Activated naive CD8-positive, alpha-beta T cell (primary cell): ENCODE measurements at regions not wholly inside any gene's neighbourhood (a gene's known extent, or its start where the extent isn't known, plus 50 kb on each side); places are given as distances from the start of the nearest gene placed in this dataset.

Source experiments
- H3K27ac Mint-ChIP-seq: one replicate; pipeline ENCODE4 v1.8.0; 2021; ENCODE audit warnings: mixed read lengths
- H3K27me3 Mint-ChIP-seq: one replicate; pipeline ENCODE4 v1.8.0; 2021; ENCODE audit warnings: mixed read lengths
- H3K36me3 Mint-ChIP-seq: one replicate; pipeline ENCODE4 v1.8.0; 2021; ENCODE audit warnings: mixed read lengths
- H3K4me1 Mint-ChIP-seq: one replicate; pipeline ENCODE4 v1.8.0; 2021; ENCODE audit warnings: low read depth, mixed read lengths
- H3K4me3 Mint-ChIP-seq: one replicate; pipeline ENCODE4 v1.8.0; 2021; ENCODE audit warnings: mild to moderate bottlenecking, mixed read lengths
- H3K9me3 Mint-ChIP-seq: one replicate; pipeline ENCODE4 v1.8.0; 2021; ENCODE audit warnings: low read depth, mixed read lengths

GRCh38 chr2:2848198-2848597 lies 517.1 kb upstream of the MYT1L start:
- no peak overlapping the region for H3K27ac Mint-ChIP-seq
- no peak overlapping the region for H3K4me3 Mint-ChIP-seq
- H3K27me3 Mint-ChIP-seq: no peaks in the 10 kb centered on the region
- no peaks in the 10 kb centered on the region for H3K36me3 Mint-ChIP-seq
- H3K4me1 Mint-ChIP-seq: no peaks in the 10 kb centered on the region
- H3K9me3 Mint-ChIP-seq: no peaks in the 10 kb centered on the region

- Mint-ChIP-seq H3K27ac (no peak overlapping the region), H3K27me3 (no peaks in the 10 kb centered on the region), H3K4me3 (no peak overlapping the region), H3K36me3 (no peaks in the 10 kb centered on the region), H3K9me3 (no peaks in the 10 kb centered on the region), H3K4me1 (no peaks in the 10 kb centered on the region)
Measured at GRCh38 chr2:2847209-2847676, 516.2 kb upstream of the MYT1L start.

GRCh38 chr2:2846332-2847208 lies 515.5 kb upstream of the MYT1L start:
- Mint-ChIP-seq H3K27ac (no peak overlapping the region), H3K36me3 (no peaks in the 10 kb centered on the region), H3K4me1 (no peaks in the 10 kb centered on the region), H3K4me3 (no peak overlapping the region), H3K27me3 (no peaks in the 10 kb centered on the region), H3K9me3 (no peaks in the 10 kb centered on the region)

- H3K4me1 Mint-ChIP-seq: no peaks in the 10 kb centered on the region
Measured at GRCh38 chr2:2845806-2846315, 514.8 kb upstream of the MYT1L start.

GRCh38 chr2:2845267-2845666 lies 514.2 kb upstream of the MYT1L start:
- no peaks in the 10 kb centered on the region for H3K36me3 Mint-ChIP-seq
- H3K4me3 Mint-ChIP-seq: no peak overlapping the region
- H3K4me1 Mint-ChIP-seq: no peaks in the 10 kb centered on the region
- no peak overlapping the region for H3K27ac Mint-ChIP-seq
- H3K27me3 Mint-ChIP-seq: no peaks in the 10 kb centered on the region
- no peaks in the 10 kb centered on the region for H3K9me3 Mint-ChIP-seq

More at GRCh38 chr2:2845806-2846315, 514.8 kb upstream of the MYT1L start:
- Mint-ChIP-seq H3K27ac (no peak overlapping the region), H3K36me3 (no peaks in the 10 kb centered on the region), H3K27me3 (no peaks in the 10 kb centered on the region), H3K4me3 (no peak overlapping the region), H3K9me3 (no peaks in the 10 kb centered on the region)

DNA sequence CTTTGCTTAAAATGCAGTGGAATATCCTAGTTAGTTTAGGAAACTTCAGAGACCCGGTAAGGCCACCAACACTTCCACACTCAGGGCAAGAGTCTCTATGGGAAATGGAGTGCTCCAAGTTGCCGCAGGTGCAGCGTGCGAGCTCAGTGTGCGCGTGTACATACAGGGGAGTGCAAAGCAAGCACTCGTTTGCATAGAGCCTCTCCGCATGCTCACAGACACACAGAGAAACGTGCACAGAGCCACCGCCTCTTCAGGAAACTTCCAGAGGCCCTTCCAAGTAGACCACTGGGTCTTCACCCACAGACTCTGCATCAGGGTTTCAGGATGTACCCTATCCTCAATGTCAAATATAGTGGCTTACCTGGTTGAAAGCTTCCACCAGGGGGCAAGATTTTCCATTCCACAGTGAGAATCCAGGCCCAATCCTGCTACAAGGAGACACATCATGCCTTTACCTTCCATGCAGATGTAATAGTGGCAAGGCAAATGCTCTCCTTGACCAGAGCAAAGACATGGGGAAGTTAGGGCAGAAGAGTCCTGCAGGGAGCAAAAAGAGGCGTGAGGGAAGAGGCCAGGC lies 513.0 kb upstream of the MYT1L start:
- H3K27me3 Mint-ChIP-seq: no peaks in the 10 kb centered on the region
- H3K9me3 Mint-ChIP-seq: no peaks in the 10 kb centered on the region
- no peak overlapping the region for H3K27ac Mint-ChIP-seq
- no peak overlapping the region for H3K4me3 Mint-ChIP-seq
- no peaks in the 10 kb centered on the region for H3K4me1 Mint-ChIP-seq
- H3K36me3 Mint-ChIP-seq: no peaks in the 10 kb centered on the region

GRCh38 chr2:2842466-2842865 lies 511.4 kb upstream of the MYT1L start:
- no peaks in the 10 kb centered on the region for H3K4me1 Mint-ChIP-seq
- H3K27ac Mint-ChIP-seq: no peak overlapping the region
- H3K9me3 Mint-ChIP-seq: no peaks in the 10 kb centered on the region
- H3K36me3 Mint-ChIP-seq: no peaks in the 10 kb centered on the region
- no peaks in the 10 kb centered on the region for H3K27me3 Mint-ChIP-seq
- H3K4me3 Mint-ChIP-seq: no peak overlapping the region

GRCh38 chr2:2840681-2841300 lies 509.7 kb upstream of the MYT1L start:
- Mint-ChIP-seq H3K4me3 (no peak overlapping the region), H3K36me3 (no peaks in the 10 kb centered on the region), H3K27me3 (no peaks in the 10 kb centered on the region), H3K4me1 (no peaks in the 10 kb centered on the region), H3K9me3 (no peaks in the 10 kb centered on the region), H3K27ac (no peak overlapping the region)

- no peak overlapping the region for H3K4me3 Mint-ChIP-seq
- H3K4me1 Mint-ChIP-seq: no peaks in the 10 kb centered on the region
- H3K27ac Mint-ChIP-seq: no peak overlapping the region
- H3K36me3 Mint-ChIP-seq: no peaks in the 10 kb centered on the region
- no peaks in the 10 kb centered on the region for H3K9me3 Mint-ChIP-seq
- H3K27me3 Mint-ChIP-seq: no peaks in the 10 kb centered on the region
Measured at GRCh38 chr2:2839782-2840531, 508.9 kb upstream of the MYT1L start.

GRCh38 chr2:2839393-2839781 lies 508.3 kb upstream of the MYT1L start:
- H3K9me3 Mint-ChIP-seq: no peaks in the 10 kb centered on the region
- H3K27ac Mint-ChIP-seq: no peak overlapping the region
- no peaks in the 10 kb centered on the region for H3K36me3 Mint-ChIP-seq
- H3K27me3 Mint-ChIP-seq: no peaks in the 10 kb centered on the region
- no peaks in the 10 kb centered on the region for H3K4me1 Mint-ChIP-seq
- H3K4me3 Mint-ChIP-seq: no peak overlapping the region

DNA sequence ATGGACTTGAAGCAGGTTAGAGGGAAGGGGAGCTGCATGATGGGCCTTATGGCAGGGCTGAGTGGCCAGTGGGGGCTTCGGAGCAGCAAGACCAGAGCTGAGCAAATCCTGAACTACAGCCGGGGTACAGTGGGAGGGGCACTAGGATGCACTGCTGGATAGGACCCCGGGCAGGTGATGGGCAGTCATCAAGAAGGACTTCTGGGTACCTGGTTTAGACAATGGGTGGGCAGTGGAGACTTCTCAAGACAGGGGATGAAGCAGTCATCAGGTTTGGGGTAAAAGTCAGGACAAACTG lies 507.4 kb upstream of the MYT1L start:
- H3K36me3 Mint-ChIP-seq: no peaks in the 10 kb centered on the region
- no peak overlapping the region for H3K4me3 Mint-ChIP-seq
- no peak overlapping the region for H3K27ac Mint-ChIP-seq
- H3K4me1 Mint-ChIP-seq: no peaks in the 10 kb centered on the region
- no peaks in the 10 kb centered on the region for H3K9me3 Mint-ChIP-seq
- H3K27me3 Mint-ChIP-seq: no peaks in the 10 kb centered on the region

- H3K27me3 Mint-ChIP-seq: no peaks in the 10 kb centered on the region
- H3K4me3 Mint-ChIP-seq: no peak overlapping the region
- no peaks in the 10 kb centered on the region for H3K4me1 Mint-ChIP-seq
- H3K9me3 Mint-ChIP-seq: no peaks in the 10 kb centered on the region
- no peaks in the 10 kb centered on the region for H3K36me3 Mint-ChIP-seq
- no peak overlapping the region for H3K27ac Mint-ChIP-seq
Measured at GRCh38 chr2:2837746-2838547, 506.9 kb upstream of the MYT1L start.

DNA sequence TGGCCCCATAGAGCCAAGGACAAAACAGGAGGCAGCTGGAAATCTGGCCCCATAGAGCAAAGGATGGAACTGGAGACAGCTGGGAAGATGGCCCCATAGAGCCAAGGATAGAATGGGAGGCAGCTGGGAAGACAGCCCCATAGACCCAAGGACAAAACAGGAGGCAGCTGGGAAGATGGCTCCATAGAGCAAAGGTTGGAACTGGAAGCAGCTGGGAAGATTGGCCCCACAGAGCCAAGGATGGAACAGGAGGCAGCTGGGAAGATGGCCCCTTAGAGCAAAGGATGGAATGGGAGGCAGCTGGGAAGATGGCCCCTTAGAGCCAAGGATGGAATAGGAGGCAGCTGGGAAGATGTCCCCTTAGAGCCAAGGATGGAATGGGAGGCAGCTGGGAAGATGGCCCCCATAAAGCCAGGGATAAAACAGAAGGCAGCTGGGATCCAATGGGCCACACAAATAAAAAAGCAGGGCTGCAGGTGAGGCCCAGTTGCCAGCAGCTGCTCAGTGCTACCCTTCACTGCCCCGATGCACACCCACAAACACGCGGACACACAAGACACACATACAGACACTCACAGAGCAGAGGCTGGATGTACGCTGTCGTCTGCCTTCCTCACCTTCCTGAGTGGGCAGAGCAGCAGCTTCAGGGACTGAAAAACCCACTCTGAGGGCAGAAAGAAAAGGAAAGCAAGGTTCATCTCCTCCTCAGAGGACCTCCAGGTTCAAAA lies 505.4 kb upstream of the MYT1L start:
- Mint-ChIP-seq H3K9me3 (no peaks in the 10 kb centered on the region), H3K4me3 (no peak overlapping the region), H3K4me1 (no peaks in the 10 kb centered on the region), H3K27me3 (no peaks in the 10 kb centered on the region), H3K27ac (no peak overlapping the region), H3K36me3 (no peaks in the 10 kb centered on the region)
